H9 (cell line): ENCODE measurements at regions not wholly inside any gene's neighbourhood (a gene's known extent, or its start where the extent isn't known, plus 50 kb on each side); places are given as distances from the start of the nearest gene placed in this dataset.
"Not testable (repeated sequence)": the region's sequence is repeated elsewhere in the genome, so short reads cannot be mapped to it uniquely, and the experiment has no call there.

Experiments
- DNase-seq: peaks from one replicate; pipeline ENCODE4 v3.0.0-alpha.2; 2017
- H2AFZ ChIP-seq: one replicate; pipeline ENCODE4 v1.6.1; 2013; ENCODE audit warnings: mild to moderate bottlenecking, low read length, control low read depth, moderate library complexity
- H2AK5ac ChIP-seq: 2 replicates; pipeline ENCODE4 v1.6.1; 2013; ENCODE audit warnings: low read length, control low read depth, mixed read lengths; ENCODE audit not compliant: insufficient read length
- H2BK120ac ChIP-seq: one replicate; pipeline ENCODE4 v1.6.1; 2013; ENCODE audit warnings: low read depth, mild to moderate bottlenecking, low read length, control low read depth, inconsistent platforms; ENCODE audit not compliant: poor library complexity, severe bottlenecking
- H2BK12ac ChIP-seq: 2 replicates; pipeline ENCODE4 v1.6.1; 2013; ENCODE audit warnings: low read length, control low read depth, mixed read lengths, low read depth; ENCODE audit not compliant: insufficient read length
- H2BK15ac ChIP-seq: 2 replicates; pipeline ENCODE4 v1.6.1; 2013; ENCODE audit warnings: low read depth, low read length, control low read depth
- H2BK20ac ChIP-seq: one replicate; pipeline ENCODE4 v1.6.1; 2013; ENCODE audit warnings: low read depth, mild to moderate bottlenecking, low read length, control low read depth, inconsistent platforms; ENCODE audit not compliant: poor library complexity, severe bottlenecking
- H2BK5ac ChIP-seq: 2 replicates; pipeline ENCODE4 v1.6.1; 2013; ENCODE audit warnings: low read length, control low read depth, mixed read lengths; ENCODE audit not compliant: insufficient read length
- H3K14ac ChIP-seq: 2 replicates; pipeline ENCODE4 v1.6.1; 2013; ENCODE audit warnings: low read length, control low read depth; ENCODE audit not compliant: insufficient read depth
- H3K18ac ChIP-seq: 2 replicates; pipeline ENCODE4 v1.6.1; 2013; ENCODE audit warnings: low read depth, mild to moderate bottlenecking, mixed read lengths, low read length, control low read depth; ENCODE audit not compliant: insufficient read length
- H3K23ac ChIP-seq: 2 replicates; pipeline ENCODE4 v1.6.1; 2013; ENCODE audit warnings: low read length, control low read depth, mixed read lengths, low read depth; ENCODE audit not compliant: insufficient read length
- H3K23me2 ChIP-seq: 2 replicates; pipeline ENCODE4 v1.6.1; 2013; ENCODE audit warnings: low read depth, mild to moderate bottlenecking, mixed read lengths, low read length, control low read depth; ENCODE audit not compliant: insufficient read length, poor library complexity, severe bottlenecking
- H3K27ac ChIP-seq: 2 replicates; pipeline ENCODE4 v1.5.1; 2013; ENCODE audit warnings: low read length, control low read depth, mixed read lengths, low read depth; ENCODE audit not compliant: insufficient read length
- H3K27me3 ChIP-seq: 2 replicates; pipeline ENCODE4 v1.6.1; 2013; ENCODE audit warnings: low read length, control low read depth, inconsistent platforms; ENCODE audit not compliant: insufficient read depth
- H3K4ac ChIP-seq: 2 replicates; pipeline ENCODE4 v1.6.1; 2013; ENCODE audit warnings: low read depth, mild to moderate bottlenecking, control low read depth, inconsistent platforms, low read length, moderate library complexity
- H3K4me1 ChIP-seq: 2 replicates; pipeline ENCODE4 v1.6.1; 2013; ENCODE audit warnings: low read length, control low read depth, inconsistent platforms; ENCODE audit not compliant: insufficient read depth
- H3K4me2 ChIP-seq: 2 replicates; pipeline ENCODE4 v1.6.1; 2013; ENCODE audit warnings: low read length, control low read depth, mixed read lengths; ENCODE audit not compliant: insufficient read length, insufficient read depth
- H3K56ac ChIP-seq: 2 replicates; pipeline ENCODE4 v1.6.1; 2013; ENCODE audit warnings: low read depth, mild to moderate bottlenecking, mixed read lengths, low read length, control low read depth; ENCODE audit not compliant: insufficient read length
- H3K79me1 ChIP-seq: 2 replicates; pipeline ENCODE4 v1.6.1; 2013; ENCODE audit warnings: low read depth, mild to moderate bottlenecking, moderate library complexity, low read length, control low read depth, inconsistent platforms; ENCODE audit not compliant: insufficient read depth, poor library complexity, severe bottlenecking
- H3K79me2 ChIP-seq: 2 replicates; pipeline ENCODE4 v1.6.1; 2013; ENCODE audit warnings: low read length, control low read depth, inconsistent platforms; ENCODE audit not compliant: insufficient read depth
- H3K9ac ChIP-seq: 2 replicates; pipeline ENCODE4 v1.6.1; 2013; ENCODE audit warnings: low read length, control low read depth, mixed read lengths; ENCODE audit not compliant: insufficient read length; ENCODE audit errors: extremely low read depth
- H3K9me3 ChIP-seq: one replicate; pipeline ENCODE4 v1.6.1; 2013; ENCODE audit warnings: low read depth, low read length, inconsistent platforms; ENCODE audit not compliant: control insufficient read depth
- H3T11ph ChIP-seq: one replicate; pipeline ENCODE4 v1.6.1; 2013; ENCODE audit warnings: mild to moderate bottlenecking, low read length, control low read depth, inconsistent platforms
- H4K20me1 ChIP-seq: one replicate; pipeline ENCODE4 v1.6.1; 2013; ENCODE audit not compliant: control insufficient read depth, insufficient read length, insufficient read depth
- H4K5ac ChIP-seq: 2 replicates; pipeline ENCODE4 v1.6.1; 2013; ENCODE audit warnings: low read depth, mild to moderate bottlenecking, mixed read lengths, low read length, control low read depth; ENCODE audit not compliant: insufficient read length
- H4K8ac ChIP-seq: replicated peaks from 2 replicates; pipeline ENCODE4 v1.6.1; 2013; ENCODE audit warnings: low read length, control low read depth, mixed read lengths, low read depth; ENCODE audit not compliant: insufficient read length
- H4K91ac ChIP-seq: 2 replicates; pipeline ENCODE4 v1.6.1; 2013; ENCODE audit warnings: low read depth, mild to moderate bottlenecking, moderate library complexity, mixed read lengths, low read length, control low read depth; ENCODE audit not compliant: insufficient read length
- H3K27ac Mint-ChIP-seq, 3 experiments: 2 replicates in 2 of 3; 3 replicates in 1 of 3; pipeline ENCODE4 v1.8.0; 2020 to 2021; ENCODE audit warnings: mixed read lengths in 3 of 3, mild to moderate bottlenecking in 1 of 3, moderate library complexity in 1 of 3
- H3K27me3 Mint-ChIP-seq: 2 replicates; pipeline ENCODE4 v1.8.0; 2021; ENCODE audit warnings: low read depth, mild to moderate bottlenecking, moderate library complexity, mixed read lengths
- H3K36me3 Mint-ChIP-seq, 3 experiments: 2 replicates in 2 of 3; 3 replicates in 1 of 3; pipeline ENCODE4 v1.8.0; 2020 to 2021; ENCODE audit warnings: low read depth in 3 of 3, mixed read lengths in 3 of 3; ENCODE audit not compliant: insufficient read depth in 1 of 3
- H3K4me1 Mint-ChIP-seq, 2 experiments: 2 replicates each; pipeline ENCODE4 v1.8.0; 2020; ENCODE audit warnings: mixed read lengths in 2 of 2
- H3K4me3 Mint-ChIP-seq, 2 experiments: 2 replicates in 1 of 2; 3 replicates in 1 of 2; pipeline ENCODE4 v1.8.0; 2020 to 2021; ENCODE audit warnings: mild to moderate bottlenecking in 2 of 2, mixed read lengths in 2 of 2, moderate library complexity in 1 of 2
- H3K9me3 Mint-ChIP-seq, 2 experiments: 2 replicates in 1 of 2; 3 replicates in 1 of 2; pipeline ENCODE4 v1.8.0; 2020; ENCODE audit warnings: mild to moderate bottlenecking in 2 of 2, mixed read lengths in 2 of 2, moderate library complexity in 1 of 2
- CTCF ChIP-seq: fragments of 200-600 bp; sonication (generic); conservative IDR thresholded peaks from 3 replicates; pipeline ENCODE4 v1.8.0; 2021; ENCODE audit warnings: antibody characterized with exemption, mild to moderate bottlenecking
- whole genome bisulfite sequencing: extraction: QIAGEN DNeasy Blood & Tissue Kit; methylation state at CpG from one replicate; pipeline ENCODE4 v1.1.7; 2013; ENCODE audit warnings: missing lambda C conversion rate, low lambda C conversion rate, mixed read lengths; ENCODE audit not compliant: insufficient read length; ENCODE audit errors: extremely low coverage; 5-methylcytosine and 5-hydroxymethylcytosine counted together

- Histone ChIP-seq H3K9me3 (no peaks in the 10 kb centered on the region), H2BK15ac (no peak overlapping the region), H3K23me2 (no peaks in the 10 kb centered on the region), H3K18ac (no peak overlapping the region), H2BK5ac (no peak overlapping the region), H2AK5ac (no peak overlapping the region), H3K4me2 (no peak overlapping the region), H3K4me1 (no peaks in the 10 kb centered on the region), H3T11ph (no peak overlapping the region), H3K14ac (no peak overlapping the region), H3K79me2 (no peaks in the 10 kb centered on the region), H4K20me1 (no peaks in the 10 kb centered on the region), H2AFZ (no peak overlapping the region), H2BK20ac (no peak overlapping the region), H3K27me3 (no peaks in the 10 kb centered on the region), H4K8ac (no peak overlapping the region), H3K9ac (no peak overlapping the region), H3K56ac (no peak overlapping the region), H3K4ac (no peak overlapping the region), H4K91ac (no peak overlapping the region), H3K23ac (no peak overlapping the region), H2BK12ac (no peak overlapping the region), H3K27ac (no peak overlapping the region), H3K79me1 (no peaks in the 10 kb centered on the region), H2BK120ac (no peak overlapping the region), H4K5ac (no peak overlapping the region)
- no peaks in the 10 kb centered on the region for H3K36me3 Mint-ChIP-seq
- no peak for DNase-seq
- H3K9me3 Mint-ChIP-seq, result no peaks in the 10 kb centered on the region; a peak in 1 of 5 replicates
- TF ChIP-seq CTCF, result no peak
- peaks cover 6 to 8% of the 10 kb centered on the region in 2 experiments; a peak in 2 of 4 replicates for H3K4me1 Mint-ChIP-seq
- no peak overlapping the region for H3K27ac Mint-ChIP-seq
- H3K4me3 Mint-ChIP-seq, result no peak overlapping the region
- no peaks in the 10 kb centered on the region for H3K27me3 Mint-ChIP-seq
- no CpG with 5 or more reads among the region's 3 CpGs for WGBS
Measured at GRCh38 chr3:124149771-124150170, 157.8 kb upstream of the ROPN1 start.

- not testable (repeated sequence) for H3K23ac ChIP-seq, H2AK5ac ChIP-seq, H3K18ac ChIP-seq, H3K4ac ChIP-seq, DNase-seq, H3K4me1 Mint-ChIP-seq, H3K56ac ChIP-seq, H3K79me1 ChIP-seq, H3K9me3 Mint-ChIP-seq, H4K5ac ChIP-seq, H3K27me3 ChIP-seq, H3K14ac ChIP-seq, H3K9ac ChIP-seq, H3K4me3 Mint-ChIP-seq, H3K36me3 Mint-ChIP-seq, H3K23me2 ChIP-seq, H2BK12ac ChIP-seq, H3K27me3 Mint-ChIP-seq, H4K91ac ChIP-seq, H2AFZ ChIP-seq, H3K9me3 ChIP-seq, H3K4me2 ChIP-seq, H2BK120ac ChIP-seq, H4K20me1 ChIP-seq, H4K8ac ChIP-seq, H3T11ph ChIP-seq, H2BK15ac ChIP-seq, H3K79me2 ChIP-seq, H2BK20ac ChIP-seq, H2BK5ac ChIP-seq, H3K27ac ChIP-seq, H3K4me1 ChIP-seq
- WGBS, result no CpG with 5 or more reads among the region's 1 CpG
- peak overlapping the region in 1 of 3 experiments; percentile 18; a peak in 1 of 7 replicates for H3K27ac Mint-ChIP-seq
Measured at GRCh38 chr3:124152891-124153290, 161.0 kb upstream of the ROPN1 start.
